AG09309 (cell line): ENCODE measurements at regions not wholly inside any gene's neighbourhood (a gene's known extent, or its start where the extent isn't known, plus 50 kb on each side); places are given as distances from the start of the nearest gene placed in this dataset.
"Not testable (repeated sequence)": the region's sequence is repeated elsewhere in the genome, so short reads cannot be mapped to it uniquely, and the experiment has no call there.

Source experiments
- DNase-seq: peaks from one replicate; pipeline ENCODE4 v3.0.0-alpha.2; 2010; ENCODE audit warnings: low read depth
- H3K4me3 ChIP-seq: 2 replicates; pipeline ENCODE4 v1.5.1; 2011; ENCODE audit warnings: mild to moderate bottlenecking, low read depth, low read length, moderate library complexity; ENCODE audit not compliant: control insufficient read depth
- CTCF ChIP-seq: IDR thresholded peaks from 2 replicates; pipeline ENCODE4 v1.5.1; 2011; ENCODE audit warnings: mild to moderate bottlenecking, low read depth, low read length, inconsistent platforms; ENCODE audit not compliant: insufficient read depth, control insufficient read depth; ENCODE audit errors: missing control alignments

GRCh38 chr11:19615341-19616183 is 97.1 kb upstream of the NAV2 start:
- no peak for DNase-seq
- no peak for TF ChIP-seq CTCF

GRCh38 chr11:19614370-19614940 is 98.2 kb upstream of the NAV2 start:
- no peak overlapping the region for H3K4me3 ChIP-seq
- no peak for DNase-seq

More at GRCh38 chr11:19615341-19616183, 97.1 kb upstream of the NAV2 start:
- no peak overlapping the region for H3K4me3 ChIP-seq

GRCh38 chr11:19612025-19612424 is 100.6 kb upstream of the NAV2 start:
- H3K4me3 ChIP-seq, DNase-seq: not testable (repeated sequence)

More at GRCh38 chr11:19614370-19614940, 98.2 kb upstream of the NAV2 start:
- TF ChIP-seq CTCF, result no peak

GRCh38 chr11:19607656-19608360 is 104.8 kb upstream of the NAV2 start:
- no peak for DNase-seq
- no peak for TF ChIP-seq CTCF

GRCh38 chr11:19606856-19607655 is 105.6 kb upstream of the NAV2 start:
- DNase-seq, result no peak
- no peak for TF ChIP-seq CTCF
- H3K4me3 ChIP-seq, result no peak overlapping the region

More at GRCh38 chr11:19607656-19608360, 104.8 kb upstream of the NAV2 start:
- no peak overlapping the region for H3K4me3 ChIP-seq

- H3K4me3 ChIP-seq, result no peak overlapping the region
- DNase-seq, result peak; percentile 76
- TF ChIP-seq CTCF, result no peak
Observed at GRCh38 chr11:19605520-19606371, 106.9 kb upstream of the NAV2 start.
